GM12865 (cell line): ENCODE measurements at regions not wholly inside any gene's neighbourhood (a gene's known extent, or its start where the extent isn't known, plus 50 kb on each side); places are given as distances from the start of the nearest gene placed in this dataset.

Experiments used
- DNase-seq: peaks from one replicate; pipeline ENCODE4 v3.0.0; 2010; ENCODE audit warnings: low read depth
- H3K4me3 ChIP-seq: 2 replicates; pipeline ENCODE4 v1.5.1; 2011; ENCODE audit warnings: mild to moderate bottlenecking, low read depth, low read length, control low read depth
- TF ChIP-seq, protein P1 (sequence below): IDR thresholded peaks from 2 replicates; pipeline ENCODE4 v1.5.1; 2011; ENCODE audit warnings: low read length, control low read depth, low read depth, inconsistent platforms; ENCODE audit not compliant: insufficient read depth; ENCODE audit errors: missing control alignments

DNA sequence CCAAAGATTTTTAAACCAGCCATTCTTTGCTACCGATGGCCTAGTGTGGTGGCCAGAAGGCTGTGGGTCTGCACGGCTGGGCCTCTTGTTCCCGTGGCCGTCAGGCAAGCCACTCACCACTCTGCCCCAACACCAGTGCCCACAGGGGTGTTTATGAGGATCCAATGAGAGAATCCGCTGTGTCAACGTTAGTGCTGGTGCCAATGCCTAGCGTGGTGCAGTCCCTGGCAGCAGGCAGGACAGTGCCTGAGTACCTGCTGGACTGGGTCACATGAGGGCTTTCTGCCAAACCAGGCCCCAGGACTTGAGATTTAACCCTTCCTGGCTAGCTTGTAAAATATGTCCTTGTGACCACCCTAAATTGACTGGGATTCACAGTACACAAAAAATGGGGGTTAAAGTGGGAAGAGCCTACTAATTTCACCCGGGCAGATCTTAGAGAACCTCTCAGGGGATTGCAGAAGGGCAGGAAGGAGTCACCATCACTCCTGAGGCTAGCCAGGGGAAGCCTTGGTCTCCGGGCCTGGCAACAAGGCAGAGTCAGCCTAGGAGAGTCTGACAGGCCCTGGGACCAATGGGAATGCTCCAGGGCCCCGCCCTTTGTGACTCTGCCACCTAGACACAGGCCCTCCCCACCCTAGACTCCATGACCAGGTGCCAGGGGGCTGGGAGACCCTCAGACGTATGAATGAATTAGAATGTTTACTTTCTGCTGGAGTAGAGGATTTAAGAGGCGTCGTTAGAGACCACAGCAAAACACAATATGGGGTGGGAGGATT, 63.2 kb upstream of the FSTL4 start:
- DNase-seq: no peak
- no peak overlapping the region for H3K4me3 ChIP-seq
- TF ChIP-seq, protein P1, sequence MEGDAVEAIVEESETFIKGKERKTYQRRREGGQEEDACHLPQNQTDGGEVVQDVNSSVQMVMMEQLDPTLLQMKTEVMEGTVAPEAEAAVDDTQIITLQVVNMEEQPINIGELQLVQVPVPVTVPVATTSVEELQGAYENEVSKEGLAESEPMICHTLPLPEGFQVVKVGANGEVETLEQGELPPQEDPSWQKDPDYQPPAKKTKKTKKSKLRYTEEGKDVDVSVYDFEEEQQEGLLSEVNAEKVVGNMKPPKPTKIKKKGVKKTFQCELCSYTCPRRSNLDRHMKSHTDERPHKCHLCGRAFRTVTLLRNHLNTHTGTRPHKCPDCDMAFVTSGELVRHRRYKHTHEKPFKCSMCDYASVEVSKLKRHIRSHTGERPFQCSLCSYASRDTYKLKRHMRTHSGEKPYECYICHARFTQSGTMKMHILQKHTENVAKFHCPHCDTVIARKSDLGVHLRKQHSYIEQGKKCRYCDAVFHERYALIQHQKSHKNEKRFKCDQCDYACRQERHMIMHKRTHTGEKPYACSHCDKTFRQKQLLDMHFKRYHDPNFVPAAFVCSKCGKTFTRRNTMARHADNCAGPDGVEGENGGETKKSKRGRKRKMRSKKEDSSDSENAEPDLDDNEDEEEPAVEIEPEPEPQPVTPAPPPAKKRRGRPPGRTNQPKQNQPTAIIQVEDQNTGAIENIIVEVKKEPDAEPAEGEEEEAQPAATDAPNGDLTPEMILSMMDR: no peak

DNA sequence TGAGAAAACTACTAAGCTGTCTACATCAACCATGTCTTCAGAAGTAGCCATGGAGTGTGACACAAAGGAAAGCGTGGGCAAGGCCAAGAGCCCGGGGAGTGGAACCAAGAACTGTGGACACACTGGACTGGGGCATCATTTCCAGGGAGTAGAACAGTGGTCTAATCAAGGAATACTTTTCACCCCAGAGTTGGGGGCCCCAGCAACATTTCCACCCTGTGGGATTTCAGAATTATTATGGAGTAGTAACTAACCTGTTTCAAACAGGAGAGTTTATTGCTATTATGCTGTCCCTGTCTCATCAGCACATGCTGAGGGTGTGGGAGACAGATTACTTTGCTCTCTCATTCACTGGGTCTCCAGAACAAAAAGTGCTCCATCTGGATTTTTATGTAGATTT, 58.0 kb upstream of the FSTL4 start:
- TF ChIP-seq, protein P1: no peak
- DNase-seq: no peak
- no peak overlapping the region for H3K4me3 ChIP-seq

DNA sequence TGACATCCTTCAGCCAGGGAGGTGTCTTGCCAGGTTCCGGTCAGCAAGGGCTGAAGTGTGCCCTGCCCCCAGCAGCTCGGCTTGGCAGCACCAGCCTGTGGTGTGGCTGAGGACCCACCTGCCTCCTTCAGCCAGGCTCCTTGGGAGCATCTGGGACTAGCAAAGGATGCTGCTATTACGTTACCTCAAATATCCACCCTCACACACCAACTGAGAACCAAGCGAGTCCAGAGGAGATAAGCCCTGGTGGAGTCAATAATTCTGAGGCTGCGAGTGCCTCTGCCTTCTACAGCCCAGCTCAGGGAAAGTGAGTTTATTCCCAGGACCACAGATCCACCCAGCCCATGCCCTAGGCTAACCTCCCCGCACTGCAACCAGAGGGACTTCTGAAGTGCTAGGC, 57.1 kb upstream of the FSTL4 start:
- H3K4me3 ChIP-seq: no peak overlapping the region
- TF ChIP-seq, protein P1: no peak
- no peak for DNase-seq

DNA sequence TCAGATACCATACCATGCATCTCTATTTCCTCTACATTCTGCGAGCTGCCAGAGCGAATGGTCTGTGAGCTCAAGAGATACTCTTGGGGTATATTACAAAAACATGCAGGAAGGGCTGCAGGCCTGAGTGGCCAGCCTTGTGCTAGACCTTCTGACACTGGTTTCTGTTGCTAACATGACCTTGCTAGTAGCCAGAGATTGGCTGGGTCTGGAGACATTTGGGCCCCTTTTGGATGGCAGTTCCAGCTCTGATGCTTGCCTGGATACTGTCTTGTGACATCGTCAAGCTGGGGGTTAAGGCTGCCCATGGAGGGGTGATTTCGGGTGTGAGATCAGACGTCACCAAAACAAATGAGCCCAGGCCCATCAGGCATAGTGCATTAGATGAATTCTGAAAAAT, 56.1 kb upstream of the FSTL4 start:
- DNase-seq: no peak
- no peak overlapping the region for H3K4me3 ChIP-seq

DNA sequence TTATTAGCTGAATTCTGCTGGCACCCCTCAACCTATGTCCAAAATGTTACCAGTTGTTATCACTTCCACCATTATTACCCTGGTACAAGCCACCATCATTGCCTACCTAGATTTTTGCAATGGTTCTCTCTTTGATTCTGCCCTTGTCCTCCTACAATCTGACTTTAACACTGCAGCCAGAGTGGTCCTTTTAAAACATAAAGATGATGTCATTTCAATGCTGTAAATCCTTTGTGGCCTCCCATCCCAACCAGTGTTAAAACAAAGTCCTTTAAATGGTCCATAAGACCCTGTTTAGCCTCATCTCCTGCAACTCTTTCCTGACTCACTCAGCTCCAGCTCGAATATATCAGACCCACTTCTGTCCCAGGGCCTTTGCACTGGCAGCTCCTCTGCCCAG, 54.9 kb upstream of the FSTL4 start:
- no peak for DNase-seq
- TF ChIP-seq, protein P1: no peak
- no peak overlapping the region for H3K4me3 ChIP-seq

More for the DNA sequence above, 56.1 kb upstream of the FSTL4 start:
- TF ChIP-seq, protein P1: no peak

DNA sequence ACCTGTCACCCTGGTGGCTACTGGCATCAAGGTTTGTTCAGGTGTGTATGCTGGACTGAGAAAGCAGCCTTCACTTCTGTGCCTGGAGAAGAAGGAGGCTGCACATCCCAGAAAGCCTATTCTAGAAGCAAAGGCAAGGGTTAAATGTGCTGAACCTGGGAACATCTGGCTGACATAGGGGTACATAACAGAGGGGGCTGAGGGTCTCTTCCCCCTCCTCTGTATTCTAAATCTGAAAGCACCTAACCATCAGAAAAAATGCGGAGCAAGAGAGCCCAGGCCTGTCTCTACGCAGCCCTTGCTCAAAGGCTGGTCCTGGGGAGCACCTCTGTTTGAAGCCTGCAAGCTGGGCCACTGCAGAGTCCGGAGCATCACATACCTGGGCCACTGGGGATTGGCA, 53.2 kb upstream of the FSTL4 start:
- no peak for DNase-seq
- no peak overlapping the region for H3K4me3 ChIP-seq
- TF ChIP-seq, protein P1: no peak

DNA sequence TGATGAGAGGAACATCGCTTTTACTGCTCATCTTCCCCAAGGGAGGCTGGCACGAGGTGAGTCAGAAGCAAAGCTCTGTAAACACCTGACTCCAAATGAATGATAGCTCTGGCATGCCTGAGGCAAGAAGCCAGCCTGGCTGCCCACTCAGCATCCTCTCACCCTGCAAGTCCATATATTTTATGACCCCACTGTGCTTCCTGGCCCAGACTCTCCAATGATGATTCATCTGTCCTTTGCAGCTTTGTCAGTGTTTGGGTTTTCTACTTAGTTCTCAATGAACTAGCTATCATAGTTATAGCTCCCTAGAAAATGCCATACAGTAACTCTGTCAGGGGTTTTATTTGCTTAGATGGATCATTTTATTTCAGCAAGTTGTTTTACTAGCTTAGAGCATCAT, 52.1 kb upstream of the FSTL4 start:
- DNase-seq: no peak
- H3K4me3 ChIP-seq: no peak overlapping the region
- TF ChIP-seq, protein P1: no peak
